Progenitor cell of endocrine pancreas (in vitro differentiated cells): ENCODE measurements at regions not wholly inside any gene's neighbourhood (a gene's known extent, or its start where the extent isn't known, plus 50 kb on each side); places are given as distances from the start of the nearest gene placed in this dataset.

Experiments used
- DNase-seq: peaks from one replicate; pipeline ENCODE4 v3.0.0; 2021; ENCODE audit warnings: low spot score; ENCODE audit not compliant: unreplicated experiment
- H3K27ac Mint-ChIP-seq: 2 replicates; pipeline ENCODE4 v1.8.0; 2021; ENCODE audit warnings: mild to moderate bottlenecking, moderate library complexity, mixed read lengths
- H3K27me3 Mint-ChIP-seq: 2 replicates; pipeline ENCODE4 v1.8.0; 2021; ENCODE audit warnings: mixed read lengths
- H3K36me3 Mint-ChIP-seq: 2 replicates; pipeline ENCODE4 v1.8.0; 2022; ENCODE audit warnings: mixed read lengths; ENCODE audit not compliant: insufficient read depth
- H3K4me1 Mint-ChIP-seq: 2 replicates; pipeline ENCODE4 v1.8.0; 2021; ENCODE audit warnings: low read depth, mixed read lengths
- H3K4me3 Mint-ChIP-seq: 2 replicates; pipeline ENCODE4 v1.8.0; 2021; ENCODE audit warnings: low read depth, mild to moderate bottlenecking, moderate library complexity, mixed read lengths
- H3K9me3 Mint-ChIP-seq: 2 replicates; pipeline ENCODE4 v1.8.0; 2021; ENCODE audit warnings: low read depth, mixed read lengths
- TF ChIP-seq, protein P1 (sequence below): fragments of 200-600 bp; sonication (generic); IDR thresholded peaks from one replicate; pipeline ENCODE4 v1.5.0; 2021; ENCODE audit warnings: antibody characterized with exemption, mild to moderate bottlenecking; ENCODE audit not compliant: unreplicated experiment

GRCh38 chr9:15080401-15080800, 170.2 kb upstream of the FREM1 start:
- Mint-ChIP-seq H3K9me3 (peaks cover 4% of the 10 kb centered on the region), H3K27me3 (peaks cover 3% of the 10 kb centered on the region), H3K4me3 (no peak overlapping the region), H3K36me3 (no peaks in the 10 kb centered on the region), H3K27ac (no peak overlapping the region), H3K4me1 (peaks cover 4% of the 10 kb centered on the region)
- TF ChIP-seq, protein P1, sequence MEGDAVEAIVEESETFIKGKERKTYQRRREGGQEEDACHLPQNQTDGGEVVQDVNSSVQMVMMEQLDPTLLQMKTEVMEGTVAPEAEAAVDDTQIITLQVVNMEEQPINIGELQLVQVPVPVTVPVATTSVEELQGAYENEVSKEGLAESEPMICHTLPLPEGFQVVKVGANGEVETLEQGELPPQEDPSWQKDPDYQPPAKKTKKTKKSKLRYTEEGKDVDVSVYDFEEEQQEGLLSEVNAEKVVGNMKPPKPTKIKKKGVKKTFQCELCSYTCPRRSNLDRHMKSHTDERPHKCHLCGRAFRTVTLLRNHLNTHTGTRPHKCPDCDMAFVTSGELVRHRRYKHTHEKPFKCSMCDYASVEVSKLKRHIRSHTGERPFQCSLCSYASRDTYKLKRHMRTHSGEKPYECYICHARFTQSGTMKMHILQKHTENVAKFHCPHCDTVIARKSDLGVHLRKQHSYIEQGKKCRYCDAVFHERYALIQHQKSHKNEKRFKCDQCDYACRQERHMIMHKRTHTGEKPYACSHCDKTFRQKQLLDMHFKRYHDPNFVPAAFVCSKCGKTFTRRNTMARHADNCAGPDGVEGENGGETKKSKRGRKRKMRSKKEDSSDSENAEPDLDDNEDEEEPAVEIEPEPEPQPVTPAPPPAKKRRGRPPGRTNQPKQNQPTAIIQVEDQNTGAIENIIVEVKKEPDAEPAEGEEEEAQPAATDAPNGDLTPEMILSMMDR = no peak
- no peak for DNase-seq

- DNase-seq = no peak
- TF ChIP-seq, protein P1 = no peak
- Mint-ChIP-seq H3K27me3 (peaks cover 3% of the 10 kb centered on the region), H3K36me3 (no peaks in the 10 kb centered on the region), H3K4me1 (peaks cover 4% of the 10 kb centered on the region), H3K4me3 (no peak overlapping the region), H3K27ac (no peak overlapping the region), H3K9me3 (peaks cover 7% of the 10 kb centered on the region)
These were observed 169.8 kb upstream of the FREM1 start for GRCh38 chr9:15079989-15080388.

DNA sequence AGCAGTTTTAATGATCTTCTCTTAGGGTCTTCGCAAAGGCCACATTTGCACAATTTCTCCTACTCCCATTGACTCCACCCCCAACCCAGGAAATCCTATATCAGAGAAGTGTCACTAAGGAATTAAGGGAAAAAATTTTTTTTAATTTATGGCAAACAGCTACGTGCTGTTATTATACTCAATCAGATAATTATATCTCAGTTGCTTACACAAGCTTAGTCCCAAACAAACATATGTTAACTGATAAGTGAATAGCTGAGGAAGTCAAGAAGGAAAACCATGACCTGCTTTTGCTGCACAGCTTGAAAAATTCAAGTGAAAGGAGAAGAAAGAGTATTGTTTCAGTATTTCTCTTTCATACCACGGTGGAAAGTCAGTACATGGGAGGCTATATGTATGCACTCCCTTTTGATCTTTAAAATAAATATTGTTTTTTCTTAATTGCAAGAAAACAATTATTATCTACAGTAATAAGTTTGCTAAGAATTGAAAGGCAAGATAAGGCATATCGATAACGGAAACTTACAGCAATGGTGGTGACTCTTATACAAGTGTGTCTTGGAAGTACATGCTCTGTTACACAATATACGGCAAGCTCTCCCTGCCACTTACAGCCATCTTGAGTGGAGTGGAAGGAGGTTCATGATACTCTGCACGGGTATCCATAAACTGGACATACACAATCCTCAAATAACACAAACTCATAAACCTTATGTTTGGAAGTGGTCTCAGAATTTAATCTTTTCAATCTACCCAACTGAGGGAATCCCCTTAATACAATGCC, 167.9 kb upstream of the FREM1 start:
- H3K9me3 Mint-ChIP-seq = peaks cover 7% of the 10 kb centered on the region
- no peak for DNase-seq
- TF ChIP-seq, protein P1 = no peak
- peaks cover 4% of the 10 kb centered on the region for H3K4me1 Mint-ChIP-seq
- H3K27ac Mint-ChIP-seq = no peak overlapping the region
- H3K27me3 Mint-ChIP-seq = peaks cover 3% of the 10 kb centered on the region
- no peak overlapping the region for H3K4me3 Mint-ChIP-seq
- no peaks in the 10 kb centered on the region for H3K36me3 Mint-ChIP-seq

DNA sequence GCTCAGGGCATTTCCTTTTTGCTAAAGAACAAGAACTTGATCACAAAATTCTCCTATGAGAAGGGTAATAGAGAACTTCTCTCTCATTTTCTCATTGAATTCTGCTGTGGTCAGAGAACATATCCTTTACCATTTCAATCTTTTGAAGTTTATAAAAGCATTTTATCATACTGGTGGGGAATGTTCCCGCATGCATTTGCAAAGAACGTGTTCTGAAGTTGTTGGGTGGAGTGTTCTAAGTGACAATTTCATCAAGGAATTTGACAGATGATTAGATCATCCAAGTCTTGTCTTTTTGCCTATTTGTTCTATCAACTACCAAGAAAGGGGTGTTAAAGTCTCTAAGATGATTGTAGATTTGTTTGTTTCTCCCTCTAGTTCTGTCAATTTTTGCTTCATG, 163.4 kb upstream of the FREM1 start:
- Mint-ChIP-seq H3K27me3 (no peaks in the 10 kb centered on the region), H3K9me3 (peaks cover 4% of the 10 kb centered on the region), H3K36me3 (no peaks in the 10 kb centered on the region), H3K4me3 (no peak overlapping the region), H3K4me1 (peaks cover 4% of the 10 kb centered on the region), H3K27ac (no peak overlapping the region)
- TF ChIP-seq, protein P1 = no peak
- DNase-seq = no peak

DNA sequence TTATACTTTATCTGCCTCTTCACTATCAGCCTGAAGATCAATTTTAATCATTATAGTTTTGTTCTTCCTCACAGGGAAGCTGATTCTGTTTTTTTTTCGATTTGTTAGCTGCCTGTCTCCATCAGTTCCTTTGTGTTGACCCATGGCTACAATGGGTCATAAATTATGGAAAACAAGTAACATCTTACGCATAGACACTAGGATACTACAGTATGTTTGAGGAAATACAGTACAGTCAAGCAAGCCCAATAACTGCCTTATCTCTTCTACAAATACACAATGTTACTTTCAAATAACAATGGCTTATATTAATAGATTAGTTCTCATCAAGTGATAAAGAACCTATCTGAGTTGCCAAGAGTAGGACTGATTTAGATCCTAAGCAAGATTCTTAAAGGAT, 160.5 kb upstream of the FREM1 start:
- Mint-ChIP-seq H3K36me3 (no peaks in the 10 kb centered on the region), H3K4me1 (peaks cover 4% of the 10 kb centered on the region), H3K27me3 (no peaks in the 10 kb centered on the region), H3K9me3 (peaks cover 7% of the 10 kb centered on the region), H3K27ac (no peak overlapping the region), H3K4me3 (no peak overlapping the region)
- TF ChIP-seq, protein P1 = no peak
- no peak for DNase-seq
